Activated CD8-positive, alpha-beta T cell treated with anti-CD3 and anti-CD28 coated beads for 36 hours (primary cell): ENCODE measurements at regions not wholly inside any gene's neighbourhood (a gene's known extent, or its start where the extent isn't known, plus 50 kb on each side); places are given as distances from the start of the nearest gene placed in this dataset.

Source experiments
- ATAC-seq: fragments of 200-7000 bp; cut with Tn5 transposase; one replicate; pipeline ENCODE4 v1.10.0; 2021; ENCODE audit warnings: mild to moderate bottlenecking, moderate library complexity
- CTCF ChIA-PET: fragments of 350-600 bp; sonication (Branson Sonifier 250); formaldehyde crosslinking; loops from one replicate; lab custom pipeline; 2021; ENCODE audit warnings: antibody characterized with exemption; lab: Charles Lee
- POLR2A ChIA-PET: fragments of 350-600 bp; sonication (Branson Sonifier 250); formaldehyde crosslinking; loops from one replicate; lab custom pipeline; 2021; ENCODE audit warnings: antibody characterized with exemption; lab: Charles Lee
- DNase-seq: peaks from one replicate; pipeline ENCODE4 v3.0.0-alpha.2; 2020
- H3K27ac Mint-ChIP-seq: one replicate; pipeline ENCODE4 v1.8.0; 2021; ENCODE audit warnings: mild to moderate bottlenecking, mixed read lengths
- H3K27me3 Mint-ChIP-seq: one replicate; pipeline ENCODE4 v1.8.0; 2021; ENCODE audit warnings: mixed read lengths
- H3K36me3 Mint-ChIP-seq: one replicate; pipeline ENCODE4 v1.8.0; 2021; ENCODE audit warnings: low read depth, mixed read lengths
- H3K4me1 Mint-ChIP-seq: one replicate; pipeline ENCODE4 v1.8.0; 2021; ENCODE audit warnings: low read depth, mixed read lengths
- H3K4me3 Mint-ChIP-seq: one replicate; pipeline ENCODE4 v1.8.0; 2021; ENCODE audit warnings: mild to moderate bottlenecking, moderate library complexity, mixed read lengths
- H3K9me3 Mint-ChIP-seq: one replicate; pipeline ENCODE4 v1.8.0; 2021; ENCODE audit warnings: mixed read lengths
- intact Hi-C: fragments of 100-400 bp; cut with micrococcal nuclease; formaldehyde crosslinking; loops from one replicate; pipeline ENCODE4 v1.10.0; 2022
- TF ChIP-seq, protein P1 (sequence below): fragments of 200-600 bp; IDR thresholded peaks from one replicate; pipeline ENCODE4 v1.8.0; 2022; ENCODE audit warnings: antibody characterized with exemption, mild to moderate bottlenecking

DNA sequence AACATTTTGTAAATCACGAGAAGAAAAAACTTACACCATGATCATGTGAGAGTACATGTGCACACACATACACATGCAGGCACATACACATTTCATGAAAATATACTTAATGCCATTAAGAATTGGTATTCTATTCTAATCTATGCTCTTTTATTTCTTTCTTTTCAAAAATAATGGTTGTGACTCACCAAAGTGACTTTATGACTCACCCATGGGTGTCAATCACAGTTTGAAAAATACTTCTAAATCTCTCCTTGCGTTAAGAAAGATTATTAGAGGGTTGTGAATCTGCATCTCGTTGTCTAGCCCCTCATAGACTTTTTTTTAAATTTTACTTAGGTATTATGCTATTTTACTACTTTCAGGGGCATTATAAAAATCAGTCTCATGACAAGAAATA is 254.2 kb downstream of the TUSC7 start:
- H3K4me1 Mint-ChIP-seq = no peaks in the 10 kb centered on the region
- POLR2A ChIA-PET = no interaction called here
- H3K27ac Mint-ChIP-seq = no peak overlapping the region
- TF ChIP-seq, protein P1, sequence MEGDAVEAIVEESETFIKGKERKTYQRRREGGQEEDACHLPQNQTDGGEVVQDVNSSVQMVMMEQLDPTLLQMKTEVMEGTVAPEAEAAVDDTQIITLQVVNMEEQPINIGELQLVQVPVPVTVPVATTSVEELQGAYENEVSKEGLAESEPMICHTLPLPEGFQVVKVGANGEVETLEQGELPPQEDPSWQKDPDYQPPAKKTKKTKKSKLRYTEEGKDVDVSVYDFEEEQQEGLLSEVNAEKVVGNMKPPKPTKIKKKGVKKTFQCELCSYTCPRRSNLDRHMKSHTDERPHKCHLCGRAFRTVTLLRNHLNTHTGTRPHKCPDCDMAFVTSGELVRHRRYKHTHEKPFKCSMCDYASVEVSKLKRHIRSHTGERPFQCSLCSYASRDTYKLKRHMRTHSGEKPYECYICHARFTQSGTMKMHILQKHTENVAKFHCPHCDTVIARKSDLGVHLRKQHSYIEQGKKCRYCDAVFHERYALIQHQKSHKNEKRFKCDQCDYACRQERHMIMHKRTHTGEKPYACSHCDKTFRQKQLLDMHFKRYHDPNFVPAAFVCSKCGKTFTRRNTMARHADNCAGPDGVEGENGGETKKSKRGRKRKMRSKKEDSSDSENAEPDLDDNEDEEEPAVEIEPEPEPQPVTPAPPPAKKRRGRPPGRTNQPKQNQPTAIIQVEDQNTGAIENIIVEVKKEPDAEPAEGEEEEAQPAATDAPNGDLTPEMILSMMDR = no peak
- DNase-seq (no peak), ATAC-seq (no peak)
- no peak overlapping the region for H3K4me3 Mint-ChIP-seq
- CTCF ChIA-PET = no interaction called here
- no peaks in the 10 kb centered on the region for H3K36me3 Mint-ChIP-seq
- intact Hi-C loops = no loop called here
- H3K27me3 Mint-ChIP-seq = no peaks in the 10 kb centered on the region
- H3K9me3 Mint-ChIP-seq = peaks cover 2% of the 10 kb centered on the region

DNA sequence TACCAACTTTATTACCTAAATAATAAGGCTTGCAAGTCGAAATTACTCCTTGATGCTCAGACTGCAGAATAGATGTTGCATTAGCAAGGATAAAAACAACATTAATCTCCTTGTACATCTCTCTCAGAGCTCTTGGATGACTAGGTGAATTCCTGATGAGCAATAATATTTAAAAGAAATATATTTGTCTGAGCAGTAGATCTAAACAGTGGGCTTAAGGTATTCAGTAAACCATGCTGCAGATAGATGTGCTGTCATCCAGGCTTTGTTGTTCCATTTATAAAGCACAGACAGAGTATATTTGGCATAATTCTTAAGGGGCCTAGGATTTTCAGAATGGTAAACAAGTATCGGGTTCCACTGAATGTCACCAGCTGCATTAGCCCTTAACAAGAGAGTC is 257.1 kb downstream of the TUSC7 start:
- DNase-seq = no peak
- TF ChIP-seq, protein P1 = no peak
- ChIA-PET POLR2A (no interaction called here), CTCF (no interaction called here)
- Mint-ChIP-seq H3K27me3 (no peaks in the 10 kb centered on the region), H3K4me1 (no peaks in the 10 kb centered on the region), H3K36me3 (no peaks in the 10 kb centered on the region), H3K9me3 (peaks cover 2% of the 10 kb centered on the region), H3K4me3 (no peak overlapping the region), H3K27ac (no peak overlapping the region)
- intact Hi-C loops = no loop called here
- no peak for ATAC-seq

DNA sequence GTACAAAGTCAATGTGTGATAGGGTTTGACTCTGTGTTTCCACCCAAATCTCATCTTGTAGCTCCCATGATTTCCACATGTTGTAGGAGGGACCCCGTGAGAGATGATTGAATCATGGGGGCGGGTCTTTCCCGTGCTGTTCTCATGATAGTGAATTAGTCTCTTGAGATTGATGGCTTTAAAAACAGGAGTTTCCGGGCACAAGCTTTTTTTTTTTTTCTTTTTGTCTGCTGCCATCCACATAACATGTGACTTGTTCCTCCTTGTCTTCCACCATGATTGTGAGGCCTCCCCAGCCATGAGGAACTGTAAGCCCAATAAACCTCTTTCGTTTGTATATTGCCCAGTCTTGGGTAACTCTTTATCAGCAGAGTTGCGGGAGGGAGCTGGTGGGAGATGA is 259.6 kb downstream of the TUSC7 start:
- Mint-ChIP-seq H3K27ac (no peak overlapping the region), H3K27me3 (no peaks in the 10 kb centered on the region), H3K9me3 (peaks cover 2% of the 10 kb centered on the region), H3K36me3 (no peaks in the 10 kb centered on the region), H3K4me1 (no peaks in the 10 kb centered on the region), H3K4me3 (no peak overlapping the region)
- no peak for DNase-seq
- CTCF ChIA-PET = no interaction called here
- no peak for ATAC-seq
- TF ChIP-seq, protein P1 = no peak
- intact Hi-C loops = no loop called here
- POLR2A ChIA-PET = no interaction called here

DNA sequence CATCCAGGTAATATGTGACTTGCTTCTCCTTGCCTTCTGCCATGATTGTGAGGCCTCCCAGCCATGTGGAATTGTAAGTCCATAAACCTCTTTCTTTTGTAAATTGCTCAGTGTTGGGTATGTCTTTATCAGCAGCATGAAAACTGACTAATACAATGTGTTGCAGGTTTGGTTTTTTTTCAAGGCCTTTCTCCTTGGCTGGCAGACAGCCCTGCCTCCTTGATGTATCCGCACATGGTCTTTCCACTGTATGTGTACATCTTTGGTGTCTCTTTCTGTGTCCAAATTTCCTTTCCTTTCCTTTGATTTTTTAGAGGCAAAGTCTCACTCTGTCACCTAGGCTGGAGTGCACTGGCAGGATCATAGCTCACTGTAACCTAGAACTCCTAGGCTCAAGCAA is 260.1 kb downstream of the TUSC7 start:
- ChIA-PET CTCF (no interaction called here), POLR2A (no interaction called here)
- DNase-seq (no peak), ATAC-seq (no peak)
- Mint-ChIP-seq H3K4me1 (no peaks in the 10 kb centered on the region), H3K27me3 (no peaks in the 10 kb centered on the region), H3K36me3 (no peaks in the 10 kb centered on the region), H3K4me3 (no peak overlapping the region), H3K9me3 (no peaks in the 10 kb centered on the region), H3K27ac (no peak overlapping the region)
- intact Hi-C loops = no loop called here
- TF ChIP-seq, protein P1 = no peak

DNA sequence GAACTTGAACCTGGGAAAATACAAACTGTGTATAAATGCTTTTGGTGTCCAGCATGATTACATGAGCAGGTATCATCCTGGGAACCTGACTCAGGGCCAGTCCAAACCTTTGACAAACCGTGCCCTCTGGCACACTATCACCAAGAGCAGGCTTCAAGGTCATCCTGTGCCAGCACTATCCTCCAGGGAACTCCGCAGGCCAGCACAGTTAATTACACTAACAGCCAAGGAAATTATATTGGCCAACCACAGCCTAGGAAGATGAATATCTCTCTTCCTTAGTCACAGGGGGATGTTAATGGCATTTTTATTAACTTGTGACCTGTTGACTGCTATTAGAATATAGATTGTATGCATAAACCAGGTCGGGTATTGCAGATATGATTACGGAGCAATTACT is 262.0 kb downstream of the TUSC7 start:
- ChIA-PET CTCF (no interaction called here), POLR2A (no interaction called here)
- intact Hi-C loops = no loop called here
- DNase-seq = no peak
- TF ChIP-seq, protein P1 = no peak
- ATAC-seq = no peak
- Mint-ChIP-seq H3K36me3 (no peaks in the 10 kb centered on the region), H3K9me3 (peaks cover 2% of the 10 kb centered on the region), H3K4me1 (no peaks in the 10 kb centered on the region), H3K27me3 (no peaks in the 10 kb centered on the region), H3K27ac (no peak overlapping the region), H3K4me3 (no peak overlapping the region)
